NOMO-1 (cell line): ENCODE measurements at regions not wholly inside any gene's neighbourhood (a gene's known extent, or its start where the extent isn't known, plus 50 kb on each side); places are given as distances from the start of the nearest gene placed in this dataset.

Experiments
- DNase-seq, 2 experiments: peaks; one replicate each; lab custom pipeline; 2025; ENCODE audit not compliant: unreplicated experiment in 2 of 2; lab: John Stamatoyannopoulos, UW

DNA sequence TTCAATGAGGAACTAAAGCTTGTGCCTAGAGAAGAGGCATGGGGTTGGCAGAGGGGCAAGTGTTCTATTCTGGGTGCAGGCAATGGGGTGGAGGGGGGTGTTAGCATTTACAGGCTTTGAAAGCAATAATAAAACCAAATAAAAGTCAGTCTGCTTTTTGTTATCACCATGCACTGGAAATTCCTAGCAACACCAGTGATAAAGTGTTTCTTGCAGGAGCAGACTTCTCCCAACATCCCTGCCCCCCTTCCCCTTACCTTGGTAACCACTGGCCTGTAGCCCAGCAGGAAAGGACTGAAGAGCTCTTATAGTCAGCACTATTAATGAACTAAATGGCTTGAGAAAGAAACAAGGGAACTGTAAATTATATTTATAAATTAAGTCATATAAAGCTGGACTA lies 65.2 kb upstream of the SESN3 start:
- no peak for DNase-seq

- peak in 1 of 2 experiments; percentile 12 for DNase-seq
Observed at GRCh38 chr11:95295382-95296149, 64.6 kb upstream of the SESN3 start.

GRCh38 chr11:95294701-95295100 lies 63.7 kb upstream of the SESN3 start:
- DNase-seq: peak; percentile 25 to 31

- no peak for DNase-seq
Observed at GRCh38 chr11:95293116-95293515, 62.1 kb upstream of the SESN3 start.

- DNase-seq: no peak
Observed at GRCh38 chr11:95291946-95292345, 60.9 kb upstream of the SESN3 start.

GRCh38 chr11:95289378-95290101 lies 58.5 kb upstream of the SESN3 start:
- no peak for DNase-seq

GRCh38 chr11:95284057-95285052 lies 53.4 kb upstream of the SESN3 start:
- no peak for DNase-seq

DNA sequence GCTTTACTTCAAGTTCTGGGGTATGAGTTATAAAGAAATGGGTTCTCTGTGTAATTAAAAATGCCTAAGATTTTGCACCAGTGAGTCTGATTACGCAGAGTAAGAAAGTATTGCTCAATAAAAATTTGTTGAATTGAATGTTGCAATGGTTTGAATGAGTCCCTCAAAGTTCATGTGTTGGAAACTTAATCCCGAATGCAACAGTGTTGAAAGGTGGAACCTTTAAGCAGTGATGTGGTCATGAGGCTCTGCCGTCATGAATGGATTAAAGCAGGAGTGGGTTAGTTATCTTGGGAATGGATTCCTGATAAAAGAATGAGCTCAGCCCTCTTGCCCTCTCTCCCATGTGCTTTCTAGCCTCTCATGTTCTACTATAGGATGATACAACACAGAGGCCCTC lies 52.6 kb upstream of the SESN3 start:
- peak in 1 of 2 experiments; percentile 36 for DNase-seq

DNA sequence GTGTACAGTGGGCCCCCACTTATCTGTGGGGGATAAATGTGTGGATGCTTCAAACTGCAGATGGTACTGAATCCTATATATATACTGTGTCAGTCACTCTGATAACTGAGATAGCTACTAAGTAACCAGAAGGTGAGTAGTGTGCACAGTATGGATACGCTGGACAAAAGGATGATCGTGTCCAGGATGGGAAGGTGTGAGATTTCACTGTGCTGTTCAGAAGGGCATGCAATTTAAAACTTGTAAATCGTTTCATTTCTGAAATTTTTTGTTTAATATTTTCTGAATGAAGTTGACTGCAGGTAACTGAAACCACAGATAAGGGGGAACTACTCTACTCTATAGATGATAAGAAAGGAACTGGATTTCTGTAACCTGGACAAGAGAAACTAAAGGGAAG lies 52.1 kb upstream of the SESN3 start:
- DNase-seq: no peak

GRCh38 chr11:95282291-95282751 lies 51.3 kb upstream of the SESN3 start:
- peak; percentile 87 to 94 for DNase-seq
